ENCODE measurements at regions not wholly inside any gene's neighbourhood (a gene's known extent, or its start where the extent isn't known, plus 50 kb on each side); places are given as distances from the start of the nearest gene placed in this dataset.

GRCh38 chr10:128497660-128498377, 371.6 kb upstream of the MKI67 start:
- DNase-seq (ENCODE audit: low spot score), result no peak

GRCh38 chr10:128498378-128498730, 372.1 kb upstream of the MKI67 start:
- no peak for DNase-seq (ENCODE audit: low spot score)

GRCh38 chr10:128498746-128499145, 372.5 kb upstream of the MKI67 start:
- no peak for DNase-seq (ENCODE audit: low spot score)

DNA sequence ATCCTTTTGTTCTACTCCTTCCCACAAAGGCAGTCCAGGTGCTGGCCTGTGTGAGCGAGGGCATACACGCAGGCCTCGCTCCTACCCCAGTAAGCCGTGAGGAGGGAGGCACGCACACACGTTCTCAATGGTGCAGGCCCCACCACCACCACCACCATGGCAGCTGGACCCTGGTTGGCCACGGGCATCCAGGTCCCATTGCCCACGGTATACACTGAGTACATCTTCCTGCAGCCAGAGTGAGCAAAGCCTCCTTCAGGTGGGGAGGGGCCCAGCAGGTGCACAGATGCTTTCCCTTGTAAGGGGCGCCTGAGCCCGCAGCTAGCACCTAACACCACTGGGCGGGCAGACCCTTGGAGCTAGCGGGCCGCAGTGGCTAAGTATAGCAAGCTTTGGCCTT, 373.3 kb upstream of the MKI67 start:
- DNase-seq (ENCODE audit: low spot score), result no peak

DNA sequence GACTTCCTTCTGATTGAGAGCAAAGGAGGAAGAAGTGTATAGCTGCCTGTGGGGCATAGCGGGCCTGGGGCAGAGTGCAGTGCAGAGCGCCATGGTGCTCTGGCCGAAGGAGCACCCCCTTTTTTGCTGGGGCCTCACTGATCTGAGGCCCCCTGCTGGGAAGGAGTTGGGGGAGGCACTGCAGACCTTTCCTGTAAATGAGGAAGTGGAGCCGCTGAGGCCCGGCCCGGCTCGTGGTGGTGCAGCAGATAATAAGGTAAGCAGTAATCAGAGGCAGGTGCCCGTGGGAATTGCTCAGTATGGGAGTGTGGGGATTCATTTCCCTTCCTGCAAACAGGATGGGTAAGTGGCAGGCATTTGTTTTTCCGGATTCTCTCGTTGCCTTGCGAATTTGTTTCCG, 373.7 kb upstream of the MKI67 start:
- no peak for DNase-seq (ENCODE audit: low spot score)

GRCh38 chr10:128500642-128501041, 374.4 kb upstream of the MKI67 start:
- DNase-seq (ENCODE audit: low spot score), result no peak

GRCh38 chr10:128505346-128505745, 379.1 kb upstream of the MKI67 start:
- no peak for DNase-seq (ENCODE audit: low spot score)

DNA sequence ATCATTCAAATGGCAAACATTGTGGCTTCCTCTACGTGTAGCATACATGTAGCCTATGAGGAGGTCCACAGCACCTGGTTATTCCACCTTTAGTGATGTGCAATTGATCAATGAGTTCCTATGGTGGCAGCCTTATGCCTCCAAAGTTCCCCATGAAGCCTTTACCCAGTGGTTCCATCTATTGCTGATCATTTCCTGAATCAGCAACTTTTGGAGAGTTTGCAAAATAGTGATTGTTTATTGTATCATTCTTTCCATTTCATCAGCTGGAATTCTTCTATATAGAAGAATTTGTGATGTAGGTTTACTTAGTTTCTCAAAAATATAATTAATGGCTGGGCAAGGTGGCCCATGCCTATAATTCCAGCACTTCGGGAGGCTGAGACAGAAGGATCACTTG, 380.2 kb upstream of the MKI67 start:
- DNase-seq (ENCODE audit: low spot score), result no peak

DNA sequence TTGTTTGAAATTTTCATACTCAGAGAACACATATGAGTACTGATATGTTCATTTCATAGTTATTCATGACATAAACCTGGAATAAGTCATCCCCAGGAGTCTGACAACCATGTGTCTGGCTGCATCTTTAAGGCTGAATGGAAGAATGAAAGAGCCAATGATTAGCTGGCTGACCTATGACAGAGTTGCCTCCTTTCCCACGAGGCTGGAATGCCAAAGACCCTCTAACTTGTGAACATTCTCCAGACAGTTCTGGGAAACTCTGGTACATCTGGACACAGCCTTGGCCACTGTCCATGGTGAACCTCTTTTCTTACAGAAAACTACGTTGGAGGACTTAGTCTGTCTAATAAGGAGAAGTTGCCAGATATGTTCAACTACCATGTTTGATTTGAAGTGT, 380.8 kb upstream of the MKI67 start:
- no peak for DNase-seq (ENCODE audit: low spot score)

DNA sequence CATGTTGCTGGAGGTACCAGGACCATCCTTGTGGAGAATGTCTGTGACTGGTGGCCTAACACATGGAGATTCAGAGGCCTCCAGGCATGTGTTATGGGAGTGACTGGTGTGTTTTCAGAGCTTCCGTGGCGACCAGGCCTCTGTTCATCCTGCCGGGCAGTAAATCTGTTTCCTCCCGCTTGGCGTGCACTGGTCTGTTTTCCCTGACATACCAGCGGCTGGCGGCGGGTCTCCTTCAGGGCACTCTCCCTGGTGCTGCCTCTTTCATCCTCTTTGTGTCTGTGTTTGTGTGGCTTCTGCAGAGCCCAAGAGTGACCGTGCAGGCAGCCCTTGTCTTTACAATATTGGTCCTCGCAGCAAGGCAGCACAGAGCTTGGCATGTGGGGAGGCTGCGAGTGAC, 385.1 kb upstream of the MKI67 start:
- no peak for DNase-seq (ENCODE audit: low spot score)

GRCh38 chr10:128512767-128513166, 386.5 kb upstream of the MKI67 start:
- DNase-seq (ENCODE audit: low spot score), result no peak

DNA sequence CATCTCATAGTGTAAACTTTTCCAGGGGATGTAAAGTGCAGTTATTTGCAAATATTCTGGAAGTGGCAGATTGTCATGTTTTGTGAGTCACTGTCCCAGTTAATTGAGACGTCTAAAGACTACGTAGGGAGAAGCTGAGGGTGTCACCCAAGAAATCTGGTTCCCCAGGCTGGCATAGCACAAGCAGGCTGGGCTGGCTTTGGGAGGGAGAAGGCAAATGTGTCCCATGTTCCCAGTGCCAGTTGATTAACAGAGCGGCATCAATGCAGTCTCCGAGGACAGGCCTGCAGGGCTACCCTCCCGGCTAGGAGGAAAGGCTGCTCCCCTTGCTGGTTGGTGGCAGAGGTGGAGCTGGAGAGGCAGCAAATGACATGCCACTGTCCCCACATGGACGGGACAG, 388.3 kb upstream of the MKI67 start:
- no peak for DNase-seq (ENCODE audit: low spot score)

GRCh38 chr10:128516180-128516579, 390.0 kb upstream of the MKI67 start:
- no peak for DNase-seq (ENCODE audit: low spot score)

- no peak for DNase-seq (ENCODE audit: low spot score)
Observed at GRCh38 chr10:128517167-128517566, 390.9 kb upstream of the MKI67 start.

DNA sequence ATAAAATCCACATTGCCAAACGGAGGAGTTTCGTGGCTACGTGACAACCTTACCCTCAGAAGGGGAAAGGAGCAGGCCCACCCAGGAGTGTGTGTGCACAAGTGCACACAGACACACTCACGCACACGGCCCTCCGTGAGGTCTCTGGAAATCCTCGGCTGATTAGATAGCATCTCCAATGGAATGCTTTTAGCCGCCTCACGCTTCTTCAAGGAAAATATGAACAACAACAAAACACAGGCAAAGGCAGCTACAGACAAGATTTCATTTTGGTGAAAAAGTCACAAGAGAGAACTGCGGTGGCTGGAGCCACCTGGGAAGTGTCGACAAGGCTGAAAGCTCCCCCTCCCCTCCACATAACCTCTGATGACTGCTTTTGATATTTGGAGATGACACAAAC, 391.8 kb upstream of the MKI67 start:
- DNase-seq (ENCODE audit: low spot score), result no peak

GRCh38 chr10:128519581-128519980, 393.4 kb upstream of the MKI67 start:
- no peak for DNase-seq (ENCODE audit: low spot score)

DNA sequence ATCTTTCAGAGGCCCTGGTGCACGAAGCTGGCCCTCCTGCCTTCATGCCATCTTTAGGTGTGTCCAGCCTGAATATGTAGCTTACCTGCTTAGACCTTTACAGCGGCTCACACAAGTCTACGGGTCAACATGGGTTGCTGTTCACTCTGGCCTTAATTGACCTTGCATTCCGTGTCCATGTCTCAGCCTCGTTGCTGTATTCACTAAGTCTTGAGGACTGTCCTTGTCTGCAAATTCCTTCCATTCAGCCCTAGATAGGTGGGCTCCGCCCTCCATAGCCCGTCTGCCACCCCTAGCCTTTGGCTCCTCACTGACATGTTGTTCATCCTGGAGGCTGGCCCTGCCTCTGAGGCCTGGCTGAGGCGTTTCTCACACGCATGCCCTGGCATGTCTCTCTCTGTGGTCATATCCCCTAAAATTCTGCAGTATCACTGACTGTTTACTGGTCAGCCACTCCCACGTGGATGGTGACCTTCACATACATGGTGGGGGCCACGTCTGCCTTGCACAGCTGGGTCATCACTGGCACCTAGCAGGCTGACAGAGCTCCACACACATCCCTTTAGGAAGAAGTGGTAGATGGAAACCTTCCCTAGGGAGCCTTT, 394.1 kb upstream of the MKI67 start:
- no peak for DNase-seq (ENCODE audit: low spot score)

DNA sequence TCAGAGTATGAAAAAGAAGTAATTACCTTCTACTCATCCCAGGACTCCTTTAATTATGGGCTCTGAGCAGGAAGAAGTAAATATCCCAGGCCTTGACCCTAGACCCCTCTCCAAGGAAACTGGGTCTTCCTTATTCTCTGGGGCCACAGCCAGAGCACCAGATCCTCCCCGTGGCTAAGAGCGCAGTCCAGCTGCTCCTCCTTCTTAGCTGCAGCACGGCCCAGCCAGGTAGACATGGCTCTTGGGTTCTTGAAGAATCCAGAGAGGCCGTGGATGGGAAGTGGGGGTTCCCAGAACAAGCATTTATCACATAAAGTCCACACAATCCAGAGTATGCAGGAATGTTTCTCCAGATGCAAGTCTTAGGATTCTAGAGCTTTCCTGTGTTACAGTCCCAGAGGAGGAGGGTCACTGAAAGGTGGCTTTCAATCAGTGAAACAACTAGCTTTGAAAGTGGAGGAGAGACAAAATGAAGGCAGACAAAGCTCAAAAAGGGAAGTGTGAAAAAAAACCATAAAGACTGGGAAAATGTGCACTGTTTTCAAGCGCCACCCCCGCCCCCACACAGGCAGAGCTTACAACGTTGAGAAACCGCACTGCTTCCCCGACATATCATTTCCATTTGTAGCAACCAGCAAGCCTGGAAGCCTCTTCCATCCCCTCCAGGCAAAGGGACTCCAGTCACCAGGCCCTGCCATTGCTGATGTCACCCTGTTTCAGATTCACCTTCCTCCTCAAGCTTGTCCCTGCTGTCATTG, 396.5 kb upstream of the MKI67 start:
- no peak for DNase-seq (ENCODE audit: low spot score)

DNA sequence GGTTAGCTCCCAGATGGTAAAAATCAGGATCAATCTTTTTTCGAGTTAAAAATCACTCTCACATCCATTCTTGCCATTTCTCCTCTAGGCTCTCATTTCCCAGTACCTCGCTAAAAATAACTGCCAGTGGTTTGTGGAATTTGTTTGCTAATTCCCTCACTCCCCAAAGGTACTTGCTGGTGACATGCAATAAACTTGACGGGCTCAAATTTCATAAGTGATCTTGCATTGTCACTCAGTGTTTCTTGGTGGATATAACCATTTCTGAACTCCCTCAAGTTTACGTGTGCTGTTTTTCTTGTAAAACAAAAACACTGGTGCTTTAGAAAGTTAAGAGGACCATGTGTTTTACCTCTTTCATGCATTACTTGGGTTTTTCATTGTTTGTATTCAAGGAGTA, 399.2 kb upstream of the MKI67 start:
- DNase-seq (ENCODE audit: low spot score), result no peak

- no peak for DNase-seq (ENCODE audit: low spot score)
Observed at GRCh38 chr10:128525936-128526335, 399.7 kb upstream of the MKI67 start.

DNA sequence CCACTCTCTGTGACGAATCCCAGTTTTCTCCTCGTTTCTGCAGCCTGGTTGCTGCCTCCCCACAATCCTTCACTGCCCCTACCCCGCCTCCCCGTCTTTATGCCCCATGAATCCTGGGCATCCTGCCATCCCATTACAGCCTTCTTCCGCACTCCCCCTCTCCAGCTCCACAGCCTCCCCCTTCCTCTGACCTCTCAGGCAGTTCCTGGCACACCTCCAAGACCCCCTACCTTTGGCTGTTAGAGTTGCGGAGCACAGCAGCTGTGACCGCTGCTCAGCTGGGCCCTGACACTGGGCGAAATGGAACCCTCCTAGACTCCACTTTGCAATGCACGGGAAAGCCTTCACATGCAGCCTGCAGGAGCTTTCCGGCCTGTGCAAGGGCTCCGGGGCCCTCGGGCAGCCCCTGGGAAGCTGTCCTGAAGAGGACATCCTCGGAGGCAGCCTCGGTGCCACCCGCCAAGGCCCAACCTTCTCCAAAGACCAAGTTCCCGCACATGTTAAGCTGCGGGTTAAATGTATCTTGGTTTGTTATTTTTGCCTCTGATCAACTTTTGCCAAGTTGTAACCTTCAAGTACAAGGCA, 400.7 kb upstream of the MKI67 start:
- no peak for DNase-seq (ENCODE audit: low spot score)

GRCh38 chr10:128527711-128528110, 401.5 kb upstream of the MKI67 start:
- no peak for DNase-seq (ENCODE audit: low spot score)

- DNase-seq (ENCODE audit: low spot score), result no peak
Observed at GRCh38 chr10:128528167-128528566, 401.9 kb upstream of the MKI67 start.

Data from hematopoietic multipotent progenitor cell treated with erythropoietin and hydrocortisone succinate and interleukin-3 and kit ligand, for 17 days (in vitro differentiated cells).